GM06990 (cell line): ENCODE measurements at regions not wholly inside any gene's neighbourhood (a gene's known extent, or its start where the extent isn't known, plus 50 kb on each side); places are given as distances from the start of the nearest gene placed in this dataset.

ENCODE experiments used
- DNase-seq: peaks from one replicate; pipeline ENCODE4 v3.0.0-alpha.2; 2011; ENCODE audit not compliant: insufficient read length; ENCODE audit errors: extremely low read depth
- H3K27me3 ChIP-seq: replicated peaks from 2 replicates; pipeline ENCODE4 v1.6.0; 2011; ENCODE audit warnings: low read length; ENCODE audit not compliant: control insufficient read depth, insufficient read depth
- H3K36me3 ChIP-seq: 2 replicates; pipeline ENCODE4 v1.5.1; 2011; ENCODE audit warnings: low read length; ENCODE audit not compliant: control insufficient read depth, insufficient read depth
- H3K4me3 ChIP-seq: replicated peaks from 2 replicates; pipeline ENCODE4 v1.5.1; 2011; ENCODE audit warnings: low read depth, mild to moderate bottlenecking, control low read depth, low read length
- TF ChIP-seq, protein P1 (sequence below): IDR thresholded peaks from 2 replicates; pipeline ENCODE4 v1.5.1; 2011; ENCODE audit warnings: low read length, control low read depth, mild to moderate bottlenecking, inconsistent platforms; ENCODE audit not compliant: insufficient read depth, poor library complexity, severe bottlenecking

DNA sequence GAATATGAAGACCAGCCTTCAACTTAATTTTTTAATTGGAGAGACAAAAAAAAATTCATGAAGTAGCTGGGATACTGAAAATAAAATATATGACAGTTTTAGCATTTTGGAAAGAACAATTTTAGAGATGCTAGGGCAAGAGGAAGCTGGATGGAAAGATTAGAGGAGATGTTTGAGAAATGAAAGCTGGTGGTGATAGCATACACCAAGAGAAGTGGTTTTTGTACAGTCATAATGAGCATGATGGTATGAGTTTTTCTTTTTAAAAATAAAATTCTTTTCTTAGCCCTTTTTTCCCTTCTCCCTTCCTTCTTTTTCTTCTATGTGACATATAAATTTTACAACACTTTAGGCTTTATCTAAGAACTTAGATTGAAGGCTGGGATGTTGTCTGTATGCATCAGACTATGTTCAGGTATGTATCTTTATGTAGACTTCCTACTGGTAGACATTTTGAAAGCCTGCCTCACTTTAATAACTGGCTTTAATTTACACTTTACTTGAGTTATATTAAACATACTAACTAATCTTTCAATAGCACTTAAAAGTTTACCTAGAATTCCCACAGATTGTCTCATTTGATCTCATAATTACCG lies 522.5 kb downstream of the TLE4 start:
- H3K27me3 ChIP-seq = no peaks in the 10 kb centered on the region
- H3K36me3 ChIP-seq = no peaks in the 10 kb centered on the region
- no peak overlapping the region for H3K4me3 ChIP-seq
- TF ChIP-seq, protein P1, sequence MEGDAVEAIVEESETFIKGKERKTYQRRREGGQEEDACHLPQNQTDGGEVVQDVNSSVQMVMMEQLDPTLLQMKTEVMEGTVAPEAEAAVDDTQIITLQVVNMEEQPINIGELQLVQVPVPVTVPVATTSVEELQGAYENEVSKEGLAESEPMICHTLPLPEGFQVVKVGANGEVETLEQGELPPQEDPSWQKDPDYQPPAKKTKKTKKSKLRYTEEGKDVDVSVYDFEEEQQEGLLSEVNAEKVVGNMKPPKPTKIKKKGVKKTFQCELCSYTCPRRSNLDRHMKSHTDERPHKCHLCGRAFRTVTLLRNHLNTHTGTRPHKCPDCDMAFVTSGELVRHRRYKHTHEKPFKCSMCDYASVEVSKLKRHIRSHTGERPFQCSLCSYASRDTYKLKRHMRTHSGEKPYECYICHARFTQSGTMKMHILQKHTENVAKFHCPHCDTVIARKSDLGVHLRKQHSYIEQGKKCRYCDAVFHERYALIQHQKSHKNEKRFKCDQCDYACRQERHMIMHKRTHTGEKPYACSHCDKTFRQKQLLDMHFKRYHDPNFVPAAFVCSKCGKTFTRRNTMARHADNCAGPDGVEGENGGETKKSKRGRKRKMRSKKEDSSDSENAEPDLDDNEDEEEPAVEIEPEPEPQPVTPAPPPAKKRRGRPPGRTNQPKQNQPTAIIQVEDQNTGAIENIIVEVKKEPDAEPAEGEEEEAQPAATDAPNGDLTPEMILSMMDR = no peak
- DNase-seq = no peak

DNA sequence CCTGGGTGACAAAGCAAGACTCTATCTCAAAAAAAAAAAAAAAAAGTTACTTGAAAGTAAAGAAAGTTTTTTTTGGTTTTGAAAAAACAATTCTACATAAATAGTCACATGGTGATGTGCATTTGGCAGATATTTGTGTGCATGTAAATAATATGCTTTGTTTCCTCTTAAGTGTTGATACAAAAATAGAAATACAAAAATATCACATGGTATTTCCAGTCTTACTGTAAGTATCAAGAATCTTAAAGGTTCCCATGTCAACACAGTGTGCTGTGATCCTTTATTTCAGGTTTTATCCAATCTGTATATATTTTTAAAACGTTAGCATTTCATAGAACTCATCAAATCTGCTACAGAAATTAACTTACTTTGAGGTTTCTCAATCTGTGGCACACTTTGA lies 521.9 kb downstream of the TLE4 start:
- H3K4me3 ChIP-seq = no peak overlapping the region
- no peaks in the 10 kb centered on the region for H3K27me3 ChIP-seq
- no peak for DNase-seq
- TF ChIP-seq, protein P1 = no peak
- H3K36me3 ChIP-seq = no peaks in the 10 kb centered on the region

GRCh38 chr9:80091526-80091925 lies 519.8 kb downstream of the TLE4 start:
- DNase-seq = no peak
- no peaks in the 10 kb centered on the region for H3K36me3 ChIP-seq
- TF ChIP-seq, protein P1 = no peak
- no peak overlapping the region for H3K4me3 ChIP-seq
- H3K27me3 ChIP-seq = no peaks in the 10 kb centered on the region

DNA sequence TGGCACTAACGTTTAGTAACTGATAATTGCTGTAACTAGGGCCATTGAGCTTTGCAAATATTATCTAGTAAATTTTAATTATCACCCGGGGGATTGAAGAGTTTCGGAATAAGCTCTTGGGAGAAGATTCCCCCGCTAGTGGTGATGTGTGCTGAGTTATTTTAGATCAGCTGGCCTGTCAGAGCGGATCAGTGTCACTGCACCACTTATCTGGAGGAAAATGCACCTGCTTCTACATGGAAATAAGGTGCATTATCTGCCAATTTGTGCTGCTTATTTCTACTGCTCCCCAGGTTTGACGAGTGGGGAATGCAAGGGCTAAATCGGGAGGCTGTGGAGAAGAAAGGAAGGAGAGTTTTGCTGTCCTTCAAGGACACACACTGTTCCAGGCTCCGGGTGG lies 518.6 kb downstream of the TLE4 start:
- Histone ChIP-seq H3K36me3 (no peaks in the 10 kb centered on the region), H3K4me3 (no peak overlapping the region), H3K27me3 (no peaks in the 10 kb centered on the region)
- TF ChIP-seq, protein P1 = no peak
- DNase-seq = no peak

GRCh38 chr9:80086822-80087345 lies 515.1 kb downstream of the TLE4 start:
- no peaks in the 10 kb centered on the region for H3K27me3 ChIP-seq
- TF ChIP-seq, protein P1 = no peak
- H3K4me3 ChIP-seq = no peak overlapping the region
- DNase-seq = no peak
- no peaks in the 10 kb centered on the region for H3K36me3 ChIP-seq

GRCh38 chr9:80086386-80086785 lies 514.6 kb downstream of the TLE4 start:
- TF ChIP-seq, protein P1 = no peak
- Histone ChIP-seq H3K4me3 (no peak overlapping the region), H3K36me3 (no peaks in the 10 kb centered on the region), H3K27me3 (no peaks in the 10 kb centered on the region)
- no peak for DNase-seq
